ENCODE measurements at regions not wholly inside any gene's neighbourhood (a gene's known extent, or its start where the extent isn't known, plus 50 kb on each side); places are given as distances from the start of the nearest gene placed in this dataset.

DNA sequence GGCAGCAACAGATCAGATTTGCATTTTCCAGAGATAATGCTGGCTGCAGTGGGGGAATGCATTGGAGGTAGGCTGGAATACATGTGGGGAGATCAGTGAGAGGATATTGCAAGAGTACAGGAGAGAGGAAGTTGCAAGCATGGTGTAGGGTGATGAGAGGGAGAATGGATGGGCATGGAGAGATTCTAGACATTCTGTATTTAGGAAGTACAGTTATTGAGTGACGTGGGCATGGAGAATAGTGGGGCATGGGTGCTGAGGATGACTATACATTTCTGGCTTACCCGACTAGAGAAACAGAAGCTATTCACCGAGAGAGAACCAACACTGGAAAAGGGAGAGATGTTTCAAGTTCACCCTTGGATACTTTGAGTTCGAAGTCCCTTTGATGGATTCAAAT, 116.9 kb upstream of the SVIL start:
- Mint-ChIP-seq H3K4me1 (ENCODE audit: unreplicated experiment) (peaks cover 11% of the 10 kb centered on the region), H3K9me3 (ENCODE audit: unreplicated experiment) (peaks cover 5% of the 10 kb centered on the region), H3K36me3 (ENCODE audit: unreplicated experiment) (no peaks in the 10 kb centered on the region), H3K27ac (ENCODE audit: unreplicated experiment) (no peak overlapping the region), H3K27me3 (ENCODE audit: unreplicated experiment) (peaks cover 2% of the 10 kb centered on the region), H3K4me3 (ENCODE audit: unreplicated experiment) (no peak overlapping the region)
- no peak for DNase-seq (ENCODE audit: extremely low spot score, unreplicated experiment)
- TF ChIP-seq, protein P1, sequence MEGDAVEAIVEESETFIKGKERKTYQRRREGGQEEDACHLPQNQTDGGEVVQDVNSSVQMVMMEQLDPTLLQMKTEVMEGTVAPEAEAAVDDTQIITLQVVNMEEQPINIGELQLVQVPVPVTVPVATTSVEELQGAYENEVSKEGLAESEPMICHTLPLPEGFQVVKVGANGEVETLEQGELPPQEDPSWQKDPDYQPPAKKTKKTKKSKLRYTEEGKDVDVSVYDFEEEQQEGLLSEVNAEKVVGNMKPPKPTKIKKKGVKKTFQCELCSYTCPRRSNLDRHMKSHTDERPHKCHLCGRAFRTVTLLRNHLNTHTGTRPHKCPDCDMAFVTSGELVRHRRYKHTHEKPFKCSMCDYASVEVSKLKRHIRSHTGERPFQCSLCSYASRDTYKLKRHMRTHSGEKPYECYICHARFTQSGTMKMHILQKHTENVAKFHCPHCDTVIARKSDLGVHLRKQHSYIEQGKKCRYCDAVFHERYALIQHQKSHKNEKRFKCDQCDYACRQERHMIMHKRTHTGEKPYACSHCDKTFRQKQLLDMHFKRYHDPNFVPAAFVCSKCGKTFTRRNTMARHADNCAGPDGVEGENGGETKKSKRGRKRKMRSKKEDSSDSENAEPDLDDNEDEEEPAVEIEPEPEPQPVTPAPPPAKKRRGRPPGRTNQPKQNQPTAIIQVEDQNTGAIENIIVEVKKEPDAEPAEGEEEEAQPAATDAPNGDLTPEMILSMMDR (IDR thresholded peaks at IDR 0.05): no peak

DNA sequence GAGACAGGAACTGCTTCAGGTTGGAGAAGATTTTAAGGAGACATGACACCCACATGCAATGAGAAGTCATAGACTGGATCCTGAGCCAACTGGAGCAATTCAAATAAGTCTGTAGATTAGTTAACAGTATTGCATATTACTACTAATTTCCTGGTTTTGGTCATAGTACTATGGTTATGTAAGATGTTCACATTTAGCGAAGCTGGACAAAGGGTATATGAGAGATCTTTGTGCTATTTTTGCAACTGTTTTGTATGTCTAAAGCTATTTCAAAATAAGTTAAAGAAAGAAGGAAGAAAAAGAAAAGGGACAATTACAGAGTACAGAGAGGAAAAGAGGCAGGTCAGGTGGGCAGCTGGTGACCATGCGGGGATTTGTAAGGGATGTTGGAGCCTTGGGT, 116.5 kb upstream of the SVIL start:
- Mint-ChIP-seq H3K36me3 (ENCODE audit: unreplicated experiment) (no peaks in the 10 kb centered on the region), H3K4me3 (ENCODE audit: unreplicated experiment) (no peak overlapping the region), H3K27ac (ENCODE audit: unreplicated experiment) (no peak overlapping the region), H3K9me3 (ENCODE audit: unreplicated experiment) (peaks cover 5% of the 10 kb centered on the region), H3K4me1 (ENCODE audit: unreplicated experiment) (peaks cover 12% of the 10 kb centered on the region), H3K27me3 (ENCODE audit: unreplicated experiment) (peaks cover 2% of the 10 kb centered on the region)
- DNase-seq (ENCODE audit: extremely low spot score, unreplicated experiment): no peak
- TF ChIP-seq, protein P1 (IDR thresholded peaks at IDR 0.05): no peak

DNA sequence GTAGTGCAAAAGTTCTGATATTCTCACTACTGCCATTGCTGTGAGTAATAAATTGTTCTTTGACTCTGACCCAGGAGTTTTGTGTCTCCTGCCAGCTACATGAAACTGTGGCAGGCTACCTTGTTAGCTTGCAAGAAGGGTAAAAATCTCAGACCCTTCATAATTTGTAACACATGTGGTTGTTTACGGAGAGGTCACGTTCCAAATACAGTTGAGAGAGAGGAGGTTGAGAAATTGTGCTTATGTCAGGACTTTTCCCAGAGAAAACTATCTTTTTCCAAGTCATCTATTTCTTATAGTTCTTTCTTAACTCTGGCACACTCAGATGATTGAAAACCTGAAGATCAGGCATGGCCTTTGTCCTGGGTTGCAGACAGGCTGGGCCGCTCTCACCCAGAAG, 114.4 kb upstream of the SVIL start:
- H3K36me3 Mint-ChIP-seq (ENCODE audit: unreplicated experiment): no peaks in the 10 kb centered on the region

DNA sequence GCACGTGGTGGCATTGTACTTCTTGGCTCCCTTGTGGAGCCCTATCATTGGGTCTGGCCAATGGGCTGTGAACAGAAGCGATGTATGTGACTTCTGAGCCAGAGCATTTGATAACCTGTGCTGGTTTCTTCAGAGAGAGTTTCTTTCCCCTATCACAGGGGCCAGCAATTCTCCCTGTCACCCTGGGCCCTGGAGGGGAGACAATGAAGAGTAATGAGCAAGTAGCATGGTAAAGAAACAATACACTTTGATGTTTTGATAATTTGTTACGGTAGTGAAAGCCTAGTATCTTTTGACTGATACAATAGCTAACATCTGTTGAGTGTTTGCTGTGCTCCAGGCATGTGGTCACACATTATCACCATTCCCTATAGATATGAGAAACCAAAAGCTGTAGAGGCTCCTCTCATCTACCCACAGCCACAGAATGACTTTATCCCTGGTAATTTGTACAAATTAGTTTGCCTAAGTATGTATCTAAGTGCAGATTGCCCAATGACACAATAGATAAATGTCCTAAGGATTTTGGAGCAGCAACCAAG, 113.4 kb upstream of the SVIL start:
- peak; percentile 2 for DNase-seq (ENCODE audit: extremely low spot score, unreplicated experiment)
- TF ChIP-seq, protein P1 (IDR thresholded peaks at IDR 0.05): no peak
- Mint-ChIP-seq H3K4me1 (ENCODE audit: unreplicated experiment) (peaks cover 22% of the 10 kb centered on the region), H3K36me3 (ENCODE audit: unreplicated experiment) (no peaks in the 10 kb centered on the region), H3K27ac (ENCODE audit: unreplicated experiment) (no peak overlapping the region), H3K27me3 (ENCODE audit: unreplicated experiment) (peaks cover under 1% of the 10 kb centered on the region), H3K4me3 (ENCODE audit: unreplicated experiment) (no peak overlapping the region), H3K9me3 (ENCODE audit: unreplicated experiment) (peaks cover 5% of the 10 kb centered on the region)

More for the DNA sequence above, 114.4 kb upstream of the SVIL start:
- Mint-ChIP-seq H3K27me3 (ENCODE audit: unreplicated experiment) (peaks cover 2% of the 10 kb centered on the region), H3K9me3 (ENCODE audit: unreplicated experiment) (peaks cover 5% of the 10 kb centered on the region), H3K27ac (ENCODE audit: unreplicated experiment) (no peak overlapping the region), H3K4me1 (ENCODE audit: unreplicated experiment) (peaks cover 22% of the 10 kb centered on the region), H3K4me3 (ENCODE audit: unreplicated experiment) (no peak overlapping the region)
- DNase-seq (ENCODE audit: extremely low spot score, unreplicated experiment): no peak
- TF ChIP-seq, protein P1 (IDR thresholded peaks at IDR 0.05): no peak

DNA sequence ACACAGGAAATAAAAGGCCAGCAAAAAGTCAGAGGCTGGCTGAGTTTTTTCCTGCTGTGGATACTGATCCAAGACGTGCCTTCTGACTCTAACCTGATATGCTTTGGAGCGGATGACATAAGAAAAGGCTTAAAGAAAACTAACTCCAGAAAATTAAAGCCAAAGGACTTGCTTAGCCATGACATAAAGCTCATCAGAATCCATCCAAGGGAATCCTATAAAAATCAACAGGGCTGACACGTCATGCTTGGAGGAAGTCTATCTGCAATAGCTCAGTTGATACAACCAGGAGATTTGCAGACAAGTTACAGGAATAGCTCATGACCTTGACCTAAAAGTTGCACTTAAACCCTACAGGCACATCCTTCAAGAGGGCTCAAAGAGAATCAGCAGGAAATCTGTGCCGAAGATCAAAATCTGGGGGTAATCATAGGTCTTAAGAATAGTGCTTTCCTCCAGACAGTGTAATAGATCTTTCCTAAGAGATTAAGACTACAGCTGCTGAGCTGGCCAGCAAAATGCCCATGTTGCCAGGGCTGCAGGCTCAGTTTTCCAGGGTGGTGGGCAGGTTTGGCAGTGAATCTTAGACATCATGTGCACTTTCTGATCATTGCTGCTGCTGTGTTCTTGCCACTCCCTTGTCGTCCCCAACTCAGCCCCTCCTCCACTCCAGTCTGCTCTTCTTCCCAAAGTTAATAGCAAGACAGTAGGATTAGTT, 111.5 kb upstream of the SVIL start:
- Mint-ChIP-seq H3K4me1 (ENCODE audit: unreplicated experiment) (peaks cover 31% of the 10 kb centered on the region), H3K27me3 (ENCODE audit: unreplicated experiment) (no peaks in the 10 kb centered on the region), H3K4me3 (ENCODE audit: unreplicated experiment) (no peak overlapping the region), H3K36me3 (ENCODE audit: unreplicated experiment) (no peaks in the 10 kb centered on the region), H3K27ac (ENCODE audit: unreplicated experiment) (peak overlapping the region; percentile 47), H3K9me3 (ENCODE audit: unreplicated experiment) (peaks cover 5% of the 10 kb centered on the region)
- DNase-seq (ENCODE audit: extremely low spot score, unreplicated experiment): peak; percentile 27
- TF ChIP-seq, protein P1 (IDR thresholded peaks at IDR 0.05): no peak
